PFSK-1 (cell line): ENCODE measurements at regions not wholly inside any gene's neighbourhood (a gene's known extent, or its start where the extent isn't known, plus 50 kb on each side); places are given as distances from the start of the nearest gene placed in this dataset.

Source experiments
- POLR2AphosphoS5 ChIP-seq: IDR thresholded peaks from 2 replicates; pipeline ENCODE4 v1.6.1; 2012; ENCODE audit warnings: low read depth, mild to moderate bottlenecking, control low read depth, low read length, moderate library complexity
- SIN3A ChIP-seq: IDR thresholded peaks from 2 replicates; pipeline ENCODE4 v1.6.1; 2012; ENCODE audit warnings: mild to moderate bottlenecking, low read length, moderate library complexity, borderline replicate concordance; ENCODE audit not compliant: insufficient read depth
- TAF1 ChIP-seq: IDR thresholded peaks from 2 replicates; pipeline ENCODE4 v1.6.1; 2012; ENCODE audit warnings: low read length, control low read depth, borderline replicate concordance; ENCODE audit not compliant: insufficient read depth
- TF ChIP-seq, protein P1 (sequence below), 2 experiments: IDR thresholded peaks; 2 replicates each; pipeline versions ENCODE4 v1.6.1 to v1.8.0; 2011 to 2012; ENCODE audit warnings: low read depth in 2 of 2, low read length in 2 of 2, control low read depth in 1 of 2, inconsistent platforms in 1 of 2, mild to moderate bottlenecking in 1 of 2, moderate library complexity in 1 of 2; ENCODE audit not compliant: insufficient read depth in 1 of 2

DNA sequence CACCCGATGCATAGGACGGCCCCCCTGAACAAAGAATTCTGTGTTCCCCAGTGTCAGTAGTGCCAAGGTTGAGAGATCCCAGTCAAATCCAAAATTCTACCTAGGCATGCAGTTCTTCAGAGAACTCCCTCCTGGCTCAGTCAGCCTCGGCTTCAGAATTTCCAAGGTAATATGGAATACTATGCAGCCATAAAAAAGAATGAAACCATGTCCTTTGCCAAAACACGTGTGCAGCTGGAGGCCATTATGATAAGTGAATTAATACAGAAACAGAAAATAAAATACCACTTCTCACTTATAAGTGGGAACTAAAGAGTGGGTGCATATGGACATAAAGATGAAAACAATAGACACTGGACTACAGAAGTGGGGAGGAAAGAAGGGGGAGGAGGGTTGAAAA lies 87.1 kb upstream of the TRIO start:
- TF ChIP-seq SIN3A, result no peak
- no peak for TF ChIP-seq POLR2AphosphoS5
- TF ChIP-seq, protein P1, sequence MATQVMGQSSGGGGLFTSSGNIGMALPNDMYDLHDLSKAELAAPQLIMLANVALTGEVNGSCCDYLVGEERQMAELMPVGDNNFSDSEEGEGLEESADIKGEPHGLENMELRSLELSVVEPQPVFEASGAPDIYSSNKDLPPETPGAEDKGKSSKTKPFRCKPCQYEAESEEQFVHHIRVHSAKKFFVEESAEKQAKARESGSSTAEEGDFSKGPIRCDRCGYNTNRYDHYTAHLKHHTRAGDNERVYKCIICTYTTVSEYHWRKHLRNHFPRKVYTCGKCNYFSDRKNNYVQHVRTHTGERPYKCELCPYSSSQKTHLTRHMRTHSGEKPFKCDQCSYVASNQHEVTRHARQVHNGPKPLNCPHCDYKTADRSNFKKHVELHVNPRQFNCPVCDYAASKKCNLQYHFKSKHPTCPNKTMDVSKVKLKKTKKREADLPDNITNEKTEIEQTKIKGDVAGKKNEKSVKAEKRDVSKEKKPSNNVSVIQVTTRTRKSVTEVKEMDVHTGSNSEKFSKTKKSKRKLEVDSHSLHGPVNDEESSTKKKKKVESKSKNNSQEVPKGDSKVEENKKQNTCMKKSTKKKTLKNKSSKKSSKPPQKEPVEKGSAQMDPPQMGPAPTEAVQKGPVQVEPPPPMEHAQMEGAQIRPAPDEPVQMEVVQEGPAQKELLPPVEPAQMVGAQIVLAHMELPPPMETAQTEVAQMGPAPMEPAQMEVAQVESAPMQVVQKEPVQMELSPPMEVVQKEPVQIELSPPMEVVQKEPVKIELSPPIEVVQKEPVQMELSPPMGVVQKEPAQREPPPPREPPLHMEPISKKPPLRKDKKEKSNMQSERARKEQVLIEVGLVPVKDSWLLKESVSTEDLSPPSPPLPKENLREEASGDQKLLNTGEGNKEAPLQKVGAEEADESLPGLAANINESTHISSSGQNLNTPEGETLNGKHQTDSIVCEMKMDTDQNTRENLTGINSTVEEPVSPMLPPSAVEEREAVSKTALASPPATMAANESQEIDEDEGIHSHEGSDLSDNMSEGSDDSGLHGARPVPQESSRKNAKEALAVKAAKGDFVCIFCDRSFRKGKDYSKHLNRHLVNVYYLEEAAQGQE (IDR thresholded peaks at IDR 0.05; ENCODE audit: insufficient read depth in 1 of 2, low read depth in 2 of 2, low read length in 2 of 2), result no peak
- TF ChIP-seq TAF1, result no peak
